ENCODE measurements at regions not wholly inside any gene's neighbourhood (a gene's known extent, or its start where the extent isn't known, plus 50 kb on each side); places are given as distances from the start of the nearest gene placed in this dataset.

DNA sequence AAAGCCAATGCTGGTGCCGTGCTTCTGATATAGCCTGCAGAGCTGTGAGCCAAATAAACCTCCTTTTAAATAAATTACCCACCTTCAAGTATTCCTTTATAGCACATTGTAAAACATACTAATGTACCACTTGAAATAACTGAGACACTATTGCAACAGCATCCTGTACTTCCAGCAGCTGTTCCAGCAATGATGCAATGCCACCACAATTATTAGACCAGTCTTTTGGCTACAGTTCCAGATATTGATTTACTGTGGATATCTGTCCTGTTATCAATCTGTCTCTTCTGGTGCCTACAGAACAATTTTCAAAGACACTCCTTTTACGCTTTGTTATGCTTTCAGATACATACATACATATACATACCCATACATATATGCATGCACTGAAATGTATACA is 567.9 kb downstream of the TAF11L14 start:
- DNase-seq (ENCODE audit: low read depth in 1 of 2, low spot score in 2 of 2): no peak
- Histone ChIP-seq H3K4me2 (ENCODE audit: insufficient read depth in 1 of 2, low read depth in 2 of 2, low read length in 2 of 2) (no peak overlapping the region), H2BK12ac (ENCODE audit: low read depth, low read length) (no peak overlapping the region)

More for the DNA sequence above, 567.9 kb downstream of the TAF11L14 start:
- Histone ChIP-seq H4K91ac (replicated peaks; ENCODE audit: insufficient read length, low read length) (no peak overlapping the region), H3K18ac (ENCODE audit: extremely low read depth, low read length) (no peak overlapping the region), H3K23me2 (ENCODE audit: low read depth, low read length) (no peaks in the 10 kb centered on the region; the same call in 1 of the 2 replicates), H3K14ac (ENCODE audit: insufficient read length) (no peak overlapping the region), H3K4me3 (ENCODE audit: extremely low read depth in 1 of 4, insufficient read depth in 2 of 4, low read depth in 3 of 4, low read length in 4 of 4) (no peak overlapping the region), H2BK15ac (ENCODE audit: low read length) (no peak overlapping the region), H3K79me2 (ENCODE audit: control insufficient read depth in 1 of 2, insufficient read depth in 2 of 2, low read length in 2 of 2) (no peaks in the 10 kb centered on the region), H3K4me1 (replicated peaks in 1 of 4; ENCODE audit: control insufficient read depth in 3 of 4, insufficient read depth in 4 of 4, low read length in 3 of 4) (no peaks in the 10 kb centered on the region), H3K27me3 (replicated peaks in 1 of 4; ENCODE audit: control insufficient read depth in 3 of 4, extremely low read depth in 1 of 4, insufficient read depth in 3 of 4, low read length in 3 of 4) (no peaks in the 10 kb centered on the region), H3K79me1 (ENCODE audit: low read depth, low read length) (no peaks in the 10 kb centered on the region), H4K8ac (ENCODE audit: extremely low read depth, insufficient read depth, low read length) (no peak overlapping the region), H4K5ac (ENCODE audit: insufficient read length, low read depth, low read length) (no peak overlapping the region), H3K4ac (replicated peaks; ENCODE audit: insufficient read length, low read depth, low read length) (no peak overlapping the region), H2BK20ac (ENCODE audit: low read length) (no peak overlapping the region), H2AFZ (ENCODE audit: low read length) (no peak overlapping the region), H4K20me1 (replicated peaks in 1 of 2; ENCODE audit: control insufficient read depth in 1 of 2, insufficient read depth in 2 of 2, low read length in 2 of 2) (no peaks in the 10 kb centered on the region), H3K23ac (ENCODE audit: insufficient read length) (no peak overlapping the region), H3K9ac (replicated peaks in 1 of 4; ENCODE audit: extremely low read depth in 1 of 4, low read depth in 3 of 4, low read length in 3 of 4) (no peak overlapping the region), H2BK120ac (replicated peaks; ENCODE audit: low read depth, low read length) (no peak overlapping the region), H2AK5ac (ENCODE audit: low read depth, low read length) (no peak overlapping the region), H3K36me3 (ENCODE audit: control insufficient read depth in 2 of 4, insufficient read depth in 4 of 4, low read length in 3 of 4) (no peaks in the 10 kb centered on the region; a peak in 1 of 8 replicates), H3K27ac (ENCODE audit: low read depth, low read length) (no peak overlapping the region), H3K9me3 (ENCODE audit: insufficient read depth in 2 of 2, low read depth in 1 of 2, low read length in 1 of 2) (peaks cover 13 to 17% of the 10 kb centered on the region in 2 experiments), H3K56ac (replicated peaks; ENCODE audit: insufficient read length, low read depth, low read length) (no peak overlapping the region), H2BK5ac (ENCODE audit: low read depth, low read length) (no peak overlapping the region)
- POLR2A ChIA-PET (ENCODE audit: partially characterized antibody): no interaction called here
- CTCF ChIA-PET (ENCODE audit: partially characterized antibody): no interaction called here
- FAIRE-seq: no peak
- WGBS, 2 experiments (ENCODE audit: extremely low coverage in 1 of 2, insufficient coverage in 1 of 2, insufficient read length in 1 of 2, insufficient replicate concordance in 2 of 2, low coverage in 1 of 2, low lambda C conversion rate in 2 of 2, missing lambda C conversion rate in 1 of 2): 85% methylated on average over 2 of the region's 2 CpGs; no CpG with 5 or more reads in 1 of the 2 experiments
- TF ChIP-seq CBX8 (IDR thresholded peaks at IDR 0.05; ENCODE audit: borderline replicate concordance, low read depth, low read length): no peak
- no peak for TF ChIP-seq KDM4A (IDR thresholded peaks at IDR 0.05; ENCODE audit: low read depth, low read length, severe bottlenecking)
- no peak for TF ChIP-seq POLR2AphosphoS5 (IDR thresholded peaks at IDR 0.05; ENCODE audit: low read depth, low read length)
- no peak for TF ChIP-seq POU5F1 (IDR thresholded peaks at IDR 0.05; ENCODE audit: low read depth, low read length)

Data from H1 (cell line).